ENCODE measurements at regions not wholly inside any gene's neighbourhood (a gene's known extent, or its start where the extent isn't known, plus 50 kb on each side); places are given as distances from the start of the nearest gene placed in this dataset.

- Mint-ChIP-seq H3K36me3 (ENCODE audit: unreplicated experiment) (no peaks in the 10 kb centered on the region), H3K4me1 (ENCODE audit: low read depth, unreplicated experiment) (peaks cover 7% of the 10 kb centered on the region), H3K27me3 (ENCODE audit: unreplicated experiment) (no peaks in the 10 kb centered on the region), H3K27ac (ENCODE audit: unreplicated experiment) (no peak overlapping the region), H3K4me3 (ENCODE audit: unreplicated experiment) (no peak overlapping the region), H3K9me3 (ENCODE audit: unreplicated experiment) (no peaks in the 10 kb centered on the region)
- no peak for TF ChIP-seq CTCF (IDR thresholded peaks at IDR 0.05; ENCODE audit: partially characterized antibody, unreplicated experiment)
- no peak for DNase-seq
Observed at GRCh38 chr3:20400281-20400680, 214.3 kb upstream of the SGO1 start.

- Mint-ChIP-seq H3K4me1 (ENCODE audit: low read depth, unreplicated experiment) (peaks cover 5% of the 10 kb centered on the region), H3K4me3 (ENCODE audit: unreplicated experiment) (no peak overlapping the region), H3K36me3 (ENCODE audit: unreplicated experiment) (peaks cover 4% of the 10 kb centered on the region), H3K27me3 (ENCODE audit: unreplicated experiment) (no peaks in the 10 kb centered on the region), H3K27ac (ENCODE audit: unreplicated experiment) (no peak overlapping the region), H3K9me3 (ENCODE audit: unreplicated experiment) (peaks cover 2% of the 10 kb centered on the region)
- no peak for TF ChIP-seq CTCF (IDR thresholded peaks at IDR 0.05; ENCODE audit: partially characterized antibody, unreplicated experiment)
- no peak for DNase-seq
Observed at GRCh38 chr3:20396335-20396734, 210.3 kb upstream of the SGO1 start.

GRCh38 chr3:20395692-20396091, 209.7 kb upstream of the SGO1 start:
- H3K9me3 Mint-ChIP-seq (ENCODE audit: unreplicated experiment): peaks cover 2% of the 10 kb centered on the region
- no peak overlapping the region for H3K4me3 Mint-ChIP-seq (ENCODE audit: unreplicated experiment)
- TF ChIP-seq CTCF (IDR thresholded peaks at IDR 0.05; ENCODE audit: partially characterized antibody, unreplicated experiment): no peak

DNA sequence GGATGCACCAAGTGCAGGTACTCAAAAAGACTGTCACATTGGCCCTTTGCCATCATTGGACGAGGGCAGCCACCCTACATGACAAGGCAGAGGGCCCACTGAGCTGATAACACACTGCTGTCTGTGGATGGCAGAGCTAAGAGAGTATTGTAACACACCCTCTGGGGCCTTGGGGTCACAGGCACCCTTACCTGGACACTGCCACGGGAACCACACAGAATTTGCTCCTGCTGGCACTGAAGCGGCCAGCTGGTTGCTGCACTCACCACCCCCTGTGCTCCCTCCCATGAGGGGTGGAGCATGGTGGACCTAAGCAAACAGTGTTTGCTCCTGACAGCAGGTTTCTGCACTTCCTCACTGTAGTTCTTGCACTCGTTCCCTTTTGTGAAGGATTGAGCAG, 208.2 kb upstream of the SGO1 start:
- no peak overlapping the region for H3K4me3 Mint-ChIP-seq (ENCODE audit: unreplicated experiment)
- no peak for DNase-seq
- peaks cover 5% of the 10 kb centered on the region for H3K4me1 Mint-ChIP-seq (ENCODE audit: low read depth, unreplicated experiment)
- TF ChIP-seq CTCF (IDR thresholded peaks at IDR 0.05; ENCODE audit: partially characterized antibody, unreplicated experiment): no peak
- H3K36me3 Mint-ChIP-seq (ENCODE audit: unreplicated experiment): peaks cover 4% of the 10 kb centered on the region
- peaks cover 2% of the 10 kb centered on the region for H3K9me3 Mint-ChIP-seq (ENCODE audit: unreplicated experiment)
- H3K27me3 Mint-ChIP-seq (ENCODE audit: unreplicated experiment): no peaks in the 10 kb centered on the region
- H3K27ac Mint-ChIP-seq (ENCODE audit: unreplicated experiment): no peak overlapping the region

More at GRCh38 chr3:20395692-20396091, 209.7 kb upstream of the SGO1 start:
- H3K36me3 Mint-ChIP-seq (ENCODE audit: unreplicated experiment): peaks cover 4% of the 10 kb centered on the region
- H3K27ac Mint-ChIP-seq (ENCODE audit: unreplicated experiment): no peak overlapping the region
- no peaks in the 10 kb centered on the region for H3K27me3 Mint-ChIP-seq (ENCODE audit: unreplicated experiment)
- peaks cover 5% of the 10 kb centered on the region for H3K4me1 Mint-ChIP-seq (ENCODE audit: low read depth, unreplicated experiment)
- DNase-seq: no peak

GRCh38 chr3:20391644-20392043, 205.6 kb upstream of the SGO1 start:
- Mint-ChIP-seq H3K27ac (ENCODE audit: unreplicated experiment) (no peak overlapping the region), H3K4me1 (ENCODE audit: low read depth, unreplicated experiment) (peaks cover 2% of the 10 kb centered on the region), H3K36me3 (ENCODE audit: unreplicated experiment) (peaks cover 4% of the 10 kb centered on the region), H3K4me3 (ENCODE audit: unreplicated experiment) (no peak overlapping the region), H3K9me3 (ENCODE audit: unreplicated experiment) (peaks cover 2% of the 10 kb centered on the region), H3K27me3 (ENCODE audit: unreplicated experiment) (no peaks in the 10 kb centered on the region)
- DNase-seq: no peak
- TF ChIP-seq CTCF (IDR thresholded peaks at IDR 0.05; ENCODE audit: partially characterized antibody, unreplicated experiment): no peak

Measured in glutamatergic neuron (in vitro differentiated cells).